ENCODE measurements at regions not wholly inside any gene's neighbourhood (a gene's known extent, or its start where the extent isn't known, plus 50 kb on each side); places are given as distances from the start of the nearest gene placed in this dataset.

GRCh38 chr12:22740656-22741355 lies 115.8 kb downstream of the ETNK1 start:
- peak; percentile 40 for DNase-seq (ENCODE audit: low read depth)

DNA sequence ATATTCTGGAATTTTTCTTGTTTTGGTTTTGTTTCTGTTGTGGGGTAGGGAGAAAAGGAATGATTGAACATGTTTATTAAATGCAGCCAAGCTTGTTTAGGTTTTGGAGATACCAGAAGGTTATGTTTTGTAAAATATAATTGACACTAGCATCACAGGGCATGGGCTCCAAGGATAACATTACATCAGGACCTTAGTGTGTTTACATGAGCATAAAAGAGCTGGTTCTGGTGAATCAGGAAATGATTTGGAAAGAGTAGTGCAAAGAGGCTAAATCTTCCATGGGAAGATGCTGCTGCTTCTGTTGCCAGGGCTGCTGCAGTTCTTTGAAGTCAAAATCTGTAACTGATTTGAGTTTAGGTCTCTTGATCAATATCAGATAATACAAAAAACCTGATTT lies 118.7 kb downstream of the ETNK1 start:
- no peak for DNase-seq (ENCODE audit: low read depth)

DNA sequence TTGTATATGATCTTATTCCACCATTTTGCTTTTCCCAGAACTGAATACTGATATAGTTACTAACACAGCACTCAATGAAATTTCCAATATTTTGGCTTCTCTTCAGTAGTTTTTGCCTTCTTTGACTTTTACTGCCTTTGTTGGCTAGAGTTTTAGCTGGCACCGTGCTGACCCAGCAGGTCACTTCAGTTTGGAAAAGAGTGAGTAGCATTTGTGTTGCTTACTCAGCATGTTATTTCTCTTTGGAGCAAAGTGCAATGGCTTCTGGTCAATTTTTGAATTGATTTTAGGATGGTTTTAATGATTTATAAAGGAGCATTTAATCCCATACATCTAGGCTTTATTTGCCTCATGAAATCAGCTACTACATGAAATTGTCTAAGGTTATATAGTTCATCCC lies 119.2 kb downstream of the ETNK1 start:
- DNase-seq (ENCODE audit: low read depth): no peak

DNA sequence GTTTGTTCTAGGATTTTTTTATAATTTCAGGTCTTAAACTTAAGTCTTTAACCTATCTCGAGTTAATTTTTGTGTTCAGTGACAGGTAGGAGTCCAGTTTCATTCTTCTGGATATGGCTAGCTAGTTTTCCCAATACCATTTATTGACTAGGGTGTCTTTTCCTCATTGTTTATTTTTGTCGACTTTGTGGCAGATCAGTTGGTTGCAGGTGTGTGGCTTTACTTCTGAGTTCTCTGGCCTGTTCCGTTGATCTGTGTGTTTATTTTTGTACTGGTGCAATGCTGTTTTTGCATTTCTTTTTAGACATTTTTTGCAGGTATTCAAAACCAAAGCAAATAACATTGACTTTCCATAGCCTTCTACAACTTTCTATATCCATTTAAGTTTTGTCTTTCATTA lies 121.7 kb downstream of the ETNK1 start:
- no peak for DNase-seq (ENCODE audit: low read depth)

DNA sequence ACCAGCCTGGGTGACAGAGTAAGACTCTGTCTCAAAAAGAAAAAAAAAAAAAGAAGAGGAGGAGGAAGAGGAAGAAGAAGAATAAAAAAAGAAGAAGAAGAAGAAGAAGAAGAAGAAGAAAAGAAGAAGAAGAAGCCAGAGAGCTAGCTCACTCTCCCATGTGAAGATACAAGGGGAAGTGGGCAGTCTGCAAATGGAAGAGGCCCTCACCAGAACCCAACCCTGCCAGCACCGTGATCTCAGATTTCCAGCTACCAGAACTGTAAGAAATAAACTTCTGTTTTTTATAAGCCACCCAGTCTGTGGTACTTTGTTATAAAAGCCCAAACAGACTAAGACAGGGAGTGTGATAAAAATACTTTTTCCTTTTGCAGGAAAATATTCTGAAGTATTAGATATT lies 130.7 kb downstream of the ETNK1 start:
- no peak for DNase-seq (ENCODE audit: low read depth)

- DNase-seq (ENCODE audit: low read depth): no peak
These were observed 135.1 kb downstream of the ETNK1 start for GRCh38 chr12:22759769-22760674.

- DNase-seq (ENCODE audit: low read depth): no peak
These were observed 140.6 kb downstream of the ETNK1 start for GRCh38 chr12:22765421-22766130.

DNA sequence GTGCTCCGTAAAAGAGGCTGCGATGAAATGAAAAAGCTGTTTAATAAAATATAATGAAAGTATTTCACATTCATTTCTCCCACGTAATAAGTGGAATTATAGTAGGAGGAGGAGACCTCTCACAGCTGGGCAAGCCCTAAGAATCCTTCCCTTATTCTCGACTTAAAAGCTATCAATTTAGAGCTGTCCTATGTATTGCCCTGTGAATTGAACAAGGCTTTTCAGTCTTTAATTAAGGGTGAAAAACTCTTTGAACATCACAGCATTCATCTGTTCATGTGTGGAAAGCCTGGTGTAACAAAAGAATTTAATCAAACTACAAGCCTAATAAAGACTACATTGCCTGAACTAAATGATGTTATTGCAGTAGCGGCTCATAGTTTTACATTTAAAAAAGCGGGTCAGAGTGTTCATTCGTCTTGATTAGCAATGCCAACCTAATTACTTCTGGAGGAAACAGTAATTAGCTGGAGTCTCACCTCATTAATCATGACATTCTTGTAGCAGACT lies 142.0 kb downstream of the ETNK1 start:
- DNase-seq (ENCODE audit: low read depth): no peak

GRCh38 chr12:22781339-22781738 lies 156.4 kb downstream of the ETNK1 start:
- no peak for DNase-seq (ENCODE audit: low read depth)

DNA sequence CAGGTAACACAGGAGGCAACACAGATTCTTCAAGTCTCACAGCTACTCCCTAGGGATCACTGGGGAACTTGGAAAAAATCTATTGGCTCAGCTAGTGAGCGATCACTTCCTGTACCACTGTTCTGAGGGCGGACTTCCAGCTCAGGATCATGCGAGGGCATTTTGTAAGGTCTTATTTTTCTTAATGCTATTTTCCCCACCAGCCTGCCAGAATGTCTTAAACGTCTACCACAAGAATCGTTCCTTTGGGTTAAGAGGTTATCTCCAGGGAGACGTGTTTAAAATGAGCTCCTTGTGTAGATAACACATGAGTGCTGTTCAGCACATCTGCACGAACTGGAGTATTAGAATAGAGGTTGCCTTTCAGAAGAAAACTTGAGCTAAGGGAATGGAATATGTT lies 162.6 kb downstream of the ETNK1 start:
- no peak for DNase-seq (ENCODE audit: low read depth)

DNA sequence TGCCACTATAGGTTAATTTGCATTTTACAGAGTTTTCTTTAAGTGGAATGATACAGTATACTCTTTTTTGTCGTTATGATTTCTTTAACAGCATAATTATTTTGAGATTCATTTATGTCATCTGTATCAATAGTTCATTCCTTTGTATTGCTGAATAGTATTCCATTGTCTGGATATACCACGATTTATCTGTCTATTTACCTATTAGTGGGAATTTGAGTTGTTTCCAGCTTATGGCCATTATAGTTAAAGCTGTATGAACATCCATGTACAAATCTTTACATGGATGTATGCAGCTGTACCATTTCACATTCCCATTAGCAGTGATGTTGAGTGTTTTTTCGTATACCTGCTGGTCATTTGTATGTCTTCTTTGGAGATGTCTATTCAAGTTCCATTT lies 163.9 kb downstream of the ETNK1 start:
- no peak for DNase-seq (ENCODE audit: low read depth)

DNA sequence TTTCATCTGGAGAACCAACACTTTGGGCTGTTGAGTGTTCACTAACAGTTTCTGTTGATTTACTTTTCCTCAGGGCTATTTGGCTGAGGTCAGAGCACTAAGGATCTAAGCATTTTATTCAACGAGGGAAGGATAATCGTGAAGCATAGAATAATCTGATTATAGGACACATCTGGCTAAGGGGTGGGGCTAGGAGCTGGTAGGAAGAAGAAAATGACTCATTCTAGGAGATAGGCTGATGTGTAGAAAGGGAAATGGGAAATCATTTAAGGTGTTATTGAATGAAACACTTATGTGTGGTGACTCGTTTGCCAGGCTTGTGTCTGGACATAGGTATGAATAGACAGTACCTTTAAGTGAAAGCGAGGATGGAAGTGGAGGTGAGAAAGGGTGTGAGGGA lies 167.2 kb downstream of the ETNK1 start:
- DNase-seq (ENCODE audit: low read depth): no peak

- no peak for DNase-seq (ENCODE audit: low read depth)
These were observed 169.0 kb downstream of the ETNK1 start for GRCh38 chr12:22794017-22794416.

DNA sequence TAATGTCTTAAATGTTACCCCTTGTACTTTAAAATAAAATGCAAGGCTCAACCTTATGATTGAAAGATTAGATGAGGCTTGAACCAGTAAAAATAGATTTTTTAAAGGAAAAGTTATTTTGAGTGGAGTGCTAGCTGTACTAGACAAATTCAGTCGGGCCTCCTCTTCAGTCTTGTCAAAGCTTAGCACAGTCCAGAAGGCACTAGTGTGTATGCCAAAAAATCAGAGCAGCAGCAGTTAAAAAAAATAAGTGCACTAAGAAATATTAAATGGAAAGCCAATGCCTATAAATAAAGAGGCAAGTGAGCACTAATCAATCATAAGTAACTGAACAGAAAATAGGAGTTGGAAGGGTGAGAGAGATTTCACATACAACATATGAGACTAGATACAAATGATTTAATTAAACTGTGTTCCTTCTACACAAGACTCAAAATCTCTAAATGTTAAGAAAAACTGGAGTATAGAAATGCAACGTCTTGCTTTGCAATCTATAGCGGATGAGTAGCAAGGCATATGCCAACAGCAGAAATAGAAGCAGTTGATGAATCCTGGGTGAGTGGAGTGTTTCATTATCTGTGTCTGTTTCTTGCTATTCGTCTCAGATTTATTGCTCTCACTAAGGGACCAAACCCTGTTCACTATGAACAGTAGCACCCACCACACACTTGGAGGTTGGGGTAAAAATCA lies 172.1 kb downstream of the ETNK1 start:
- DNase-seq (ENCODE audit: low read depth): no peak

- DNase-seq (ENCODE audit: low read depth): no peak
These were observed 172.7 kb downstream of the ETNK1 start for GRCh38 chr12:22797701-22798100.

DNA sequence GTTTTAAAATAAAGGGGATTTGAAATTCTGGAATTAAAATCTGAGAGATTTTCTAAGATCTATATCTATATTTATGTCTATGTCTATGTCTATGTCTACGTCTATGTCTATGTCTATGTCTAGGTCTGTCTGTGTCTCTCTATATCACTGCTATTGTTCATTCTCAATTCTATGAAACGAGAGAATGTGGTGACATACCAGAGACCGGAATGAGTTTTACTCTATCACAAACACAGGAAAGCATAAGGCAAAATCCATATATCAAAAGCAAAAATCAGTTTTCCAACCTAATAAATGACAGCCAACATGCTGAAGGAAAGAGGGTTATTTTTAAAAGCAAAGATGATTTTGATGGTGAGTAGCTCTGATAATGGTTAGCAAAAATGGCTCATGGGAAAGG lies 173.1 kb downstream of the ETNK1 start:
- DNase-seq (ENCODE audit: low read depth): no peak

DNA sequence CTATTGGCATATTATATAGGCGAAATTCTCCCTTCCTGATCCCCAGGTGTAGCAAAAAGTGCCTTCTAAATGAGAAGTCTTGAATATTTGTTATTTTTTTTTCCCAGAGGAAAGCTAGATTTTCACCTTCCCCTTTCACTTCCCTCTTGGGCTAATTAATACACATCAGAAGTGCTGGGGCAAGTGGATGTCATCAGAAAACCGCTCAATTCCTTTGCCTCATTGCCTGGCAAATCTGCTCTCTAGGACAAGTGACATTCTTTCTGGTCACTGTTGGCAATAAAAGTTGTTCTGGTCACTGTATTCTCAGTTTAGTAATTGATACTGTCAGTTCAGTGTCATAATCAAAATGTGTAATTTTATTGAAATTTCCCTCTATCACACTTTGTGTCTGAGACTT lies 174.5 kb downstream of the ETNK1 start:
- no peak for DNase-seq (ENCODE audit: low read depth)

GRCh38 chr12:22800332-22800731 lies 175.4 kb downstream of the ETNK1 start:
- DNase-seq (ENCODE audit: low read depth): no peak

GRCh38 chr12:22802883-22803630 lies 178.1 kb downstream of the ETNK1 start:
- DNase-seq (ENCODE audit: low read depth): no peak

- DNase-seq (ENCODE audit: low read depth): no peak
These were observed 178.8 kb downstream of the ETNK1 start for GRCh38 chr12:22803725-22804124.

DNA sequence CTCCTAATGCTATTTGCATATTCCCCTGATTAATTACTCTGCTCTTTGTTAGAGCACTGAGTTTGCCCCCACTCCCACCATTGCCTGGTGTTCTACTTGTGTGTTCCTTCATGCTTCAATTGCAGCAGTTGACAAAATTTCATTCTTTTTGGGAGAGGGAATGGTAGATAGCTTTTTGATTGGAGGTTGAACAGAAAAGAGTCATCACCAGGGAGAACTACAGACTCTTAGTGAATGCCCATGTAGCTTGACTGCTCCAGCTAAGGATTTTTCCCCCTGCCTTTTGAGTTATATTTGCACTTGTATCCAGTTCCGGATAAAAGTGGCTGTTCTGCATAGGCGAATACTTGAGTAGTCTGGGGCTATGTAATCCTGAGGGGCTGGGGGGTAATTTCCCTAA lies 183.9 kb downstream of the ETNK1 start:
- no peak for DNase-seq (ENCODE audit: low read depth)
